ENCODE measurements at regions not wholly inside any gene's neighbourhood (a gene's known extent, or its start where the extent isn't known, plus 50 kb on each side); places are given as distances from the start of the nearest gene placed in this dataset.

- TF ChIP-seq, protein P1, sequence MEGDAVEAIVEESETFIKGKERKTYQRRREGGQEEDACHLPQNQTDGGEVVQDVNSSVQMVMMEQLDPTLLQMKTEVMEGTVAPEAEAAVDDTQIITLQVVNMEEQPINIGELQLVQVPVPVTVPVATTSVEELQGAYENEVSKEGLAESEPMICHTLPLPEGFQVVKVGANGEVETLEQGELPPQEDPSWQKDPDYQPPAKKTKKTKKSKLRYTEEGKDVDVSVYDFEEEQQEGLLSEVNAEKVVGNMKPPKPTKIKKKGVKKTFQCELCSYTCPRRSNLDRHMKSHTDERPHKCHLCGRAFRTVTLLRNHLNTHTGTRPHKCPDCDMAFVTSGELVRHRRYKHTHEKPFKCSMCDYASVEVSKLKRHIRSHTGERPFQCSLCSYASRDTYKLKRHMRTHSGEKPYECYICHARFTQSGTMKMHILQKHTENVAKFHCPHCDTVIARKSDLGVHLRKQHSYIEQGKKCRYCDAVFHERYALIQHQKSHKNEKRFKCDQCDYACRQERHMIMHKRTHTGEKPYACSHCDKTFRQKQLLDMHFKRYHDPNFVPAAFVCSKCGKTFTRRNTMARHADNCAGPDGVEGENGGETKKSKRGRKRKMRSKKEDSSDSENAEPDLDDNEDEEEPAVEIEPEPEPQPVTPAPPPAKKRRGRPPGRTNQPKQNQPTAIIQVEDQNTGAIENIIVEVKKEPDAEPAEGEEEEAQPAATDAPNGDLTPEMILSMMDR (IDR thresholded peaks at IDR 0.05) = no peak
- TF ChIP-seq ZFX (IDR thresholded peaks at IDR 0.05; ENCODE audit: borderline replicate concordance) = no peak
- no peak overlapping the region for H3K27ac ChIP-seq
Observed at GRCh38 chr7:113976508-113976907, 57.7 kb upstream of the PPP1R3A start.

DNA sequence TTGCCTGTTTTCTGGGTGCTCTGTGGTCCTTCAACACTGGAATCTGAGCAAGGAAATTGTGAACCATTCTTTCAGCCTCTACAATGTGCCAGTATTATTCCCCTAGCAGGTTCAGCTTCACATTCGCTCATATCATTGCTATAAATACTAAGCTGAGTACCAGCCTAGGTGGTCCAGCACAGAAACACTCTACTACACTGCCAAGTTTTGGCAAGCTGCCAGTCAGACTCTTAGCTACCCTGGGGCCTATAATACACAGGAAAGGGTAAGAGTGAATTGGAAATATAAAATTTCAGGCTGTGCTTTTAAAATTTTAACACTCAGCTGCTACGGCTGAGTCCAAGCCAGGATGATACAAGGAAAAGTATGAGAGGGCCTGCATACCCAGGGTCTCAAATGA lies 49.9 kb upstream of the PPP1R3A start:
- TF ChIP-seq, protein P1 (IDR thresholded peaks at IDR 0.05) = no peak
- H3K27ac ChIP-seq = no peak overlapping the region
